Effector memory CD8-positive, alpha-beta T cell (primary cell): ENCODE measurements at regions not wholly inside any gene's neighbourhood (a gene's known extent, or its start where the extent isn't known, plus 50 kb on each side); places are given as distances from the start of the nearest gene placed in this dataset.

Source experiments
- ATAC-seq: fragments of 150-1000 bp; cut with Tn5 transposase; replicated peaks from 2 replicates; pipeline ENCODE4 v1.10.0; 2021; ENCODE audit warnings: mild to moderate bottlenecking, moderate library complexity
- DNase-seq, 3 experiments: peaks; one replicate each; pipeline ENCODE4 v3.0.0; 2021
- H3K27ac Mint-ChIP-seq, 2 donors: one replicate each; pipeline ENCODE4 v1.8.0; 2022; ENCODE audit warnings: mild to moderate bottlenecking in 2 of 2, mixed read lengths in 2 of 2, moderate library complexity in 2 of 2
- H3K27me3 Mint-ChIP-seq, 2 donors: one replicate each; pipeline ENCODE4 v1.8.0; 2022; ENCODE audit warnings: mixed read lengths in 2 of 2
- H3K36me3 Mint-ChIP-seq: one replicate; pipeline ENCODE4 v1.8.0; 2022; ENCODE audit warnings: mild to moderate bottlenecking, moderate library complexity, mixed read lengths; ENCODE audit not compliant: insufficient read depth
- H3K4me1 Mint-ChIP-seq, 2 donors: one replicate each; pipeline ENCODE4 v1.8.0; 2022; ENCODE audit warnings: low read depth in 2 of 2, mixed read lengths in 2 of 2
- H3K4me3 Mint-ChIP-seq, 2 donors: one replicate each; pipeline ENCODE4 v1.8.0; 2022; ENCODE audit warnings: mild to moderate bottlenecking in 2 of 2, mixed read lengths in 2 of 2, moderate library complexity in 2 of 2
- H3K9me3 Mint-ChIP-seq, 2 donors: one replicate each; pipeline ENCODE4 v1.8.0; 2022; ENCODE audit warnings: mixed read lengths in 2 of 2

DNA sequence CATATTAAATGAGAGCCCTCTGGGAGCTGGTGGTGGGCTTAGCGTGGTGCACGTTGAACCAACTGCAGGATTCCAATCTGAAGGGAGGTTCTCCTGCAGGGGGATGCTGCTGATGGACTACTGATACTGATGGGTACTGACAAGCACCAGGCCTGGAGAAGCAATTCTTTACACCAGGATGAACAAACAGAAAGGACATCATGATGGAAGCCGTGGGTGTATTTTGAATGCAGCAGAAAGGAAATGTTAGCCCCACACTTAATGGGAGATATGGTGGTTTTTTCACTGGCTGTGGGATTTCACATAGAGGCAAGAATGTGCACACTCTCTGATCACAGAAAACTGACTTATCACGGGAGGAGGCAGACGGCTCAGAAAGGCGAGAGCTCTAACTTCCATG is 299.7 kb downstream of the TEX29 start:
- H3K4me1 Mint-ChIP-seq, result no peaks in the 10 kb centered on the region
- H3K4me3 Mint-ChIP-seq, result no peak overlapping the region
- H3K36me3 Mint-ChIP-seq, result peaks cover 2% of the 10 kb centered on the region
- no peak overlapping the region for H3K27ac Mint-ChIP-seq
- DNase-seq (no peak), ATAC-seq (no peak)
- no peaks in the 10 kb centered on the region for H3K9me3 Mint-ChIP-seq
- peaks cover 0 to 5% of the 10 kb centered on the region in 2 donors for H3K27me3 Mint-ChIP-seq

DNA sequence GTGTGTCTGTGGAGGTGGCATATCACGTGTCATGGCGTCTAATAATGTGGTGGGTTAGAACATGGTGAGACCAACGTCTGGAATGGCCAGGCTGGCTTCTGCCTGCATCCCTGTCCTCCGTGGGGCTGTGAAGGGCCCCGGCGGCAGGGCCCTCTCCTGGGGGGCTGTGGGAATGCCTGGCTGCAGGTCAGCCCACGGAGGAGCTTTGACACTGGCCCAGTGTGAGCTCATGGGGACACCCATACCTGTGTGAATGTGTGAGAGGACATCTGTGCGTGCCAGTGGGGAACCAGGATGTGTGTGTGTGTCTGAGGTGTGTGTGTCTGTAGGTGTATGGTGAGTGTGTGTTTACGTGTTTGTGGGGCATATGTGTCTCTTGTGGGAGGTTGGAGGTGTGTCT is 300.1 kb downstream of the TEX29 start:
- no peak overlapping the region for H3K27ac Mint-ChIP-seq
- no peaks in the 10 kb centered on the region for H3K4me1 Mint-ChIP-seq
- DNase-seq (no peak), ATAC-seq (no peak)
- H3K4me3 Mint-ChIP-seq, result no peak overlapping the region
- peaks cover 0 to 5% of the 10 kb centered on the region in 2 donors for H3K27me3 Mint-ChIP-seq
- H3K36me3 Mint-ChIP-seq, result peaks cover 2% of the 10 kb centered on the region
- H3K9me3 Mint-ChIP-seq, result no peaks in the 10 kb centered on the region

GRCh38 chr13:111621164-111621563 is 300.7 kb downstream of the TEX29 start:
- Mint-ChIP-seq H3K4me1 (no peaks in the 10 kb centered on the region), H3K36me3 (no peaks in the 10 kb centered on the region), H3K9me3 (no peaks in the 10 kb centered on the region), H3K27ac (no peak overlapping the region), H3K27me3 (peaks cover 0 to 5% of the 10 kb centered on the region in 2 donors), H3K4me3 (no peak overlapping the region)
- no peak for ATAC-seq
- no peak for DNase-seq

GRCh38 chr13:111622051-111622531 is 301.6 kb downstream of the TEX29 start:
- peaks cover 0 to 5% of the 10 kb centered on the region in 2 donors for H3K27me3 Mint-ChIP-seq
- no peak overlapping the region for H3K4me3 Mint-ChIP-seq
- no peaks in the 10 kb centered on the region for H3K9me3 Mint-ChIP-seq
- H3K27ac Mint-ChIP-seq, result no peak overlapping the region
- no peaks in the 10 kb centered on the region for H3K36me3 Mint-ChIP-seq
- no peak for DNase-seq
- H3K4me1 Mint-ChIP-seq, result no peaks in the 10 kb centered on the region
- no peak for ATAC-seq

DNA sequence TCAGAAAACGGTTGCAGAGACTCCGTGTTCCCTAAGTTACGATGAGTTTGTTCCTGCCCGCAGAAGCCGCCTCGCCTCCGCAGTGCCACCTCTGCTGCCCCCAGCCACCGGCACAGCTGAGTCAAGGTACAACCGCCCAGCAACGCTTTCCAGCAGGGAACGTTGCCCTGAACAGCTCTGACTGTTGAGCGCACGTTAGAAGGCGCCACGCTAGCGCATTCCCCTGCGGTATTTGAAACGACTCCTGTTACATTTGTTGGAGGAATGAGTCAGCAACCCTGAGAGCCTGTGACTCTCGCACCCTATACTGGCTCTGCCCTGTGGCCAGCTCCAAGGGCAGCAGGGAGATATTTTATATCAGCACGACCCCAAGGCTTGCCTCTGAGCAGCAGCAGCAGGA is 302.8 kb downstream of the TEX29 start:
- no peaks in the 10 kb centered on the region for H3K36me3 Mint-ChIP-seq
- no peak overlapping the region for H3K4me3 Mint-ChIP-seq
- H3K27me3 Mint-ChIP-seq, result peaks cover 0 to 2% of the 10 kb centered on the region in 2 donors
- H3K4me1 Mint-ChIP-seq, result no peaks in the 10 kb centered on the region
- no peak for DNase-seq
- H3K9me3 Mint-ChIP-seq, result no peaks in the 10 kb centered on the region
- no peak overlapping the region for H3K27ac Mint-ChIP-seq
- no peak for ATAC-seq

- H3K27ac Mint-ChIP-seq, result no peak overlapping the region
- H3K4me3 Mint-ChIP-seq, result no peak overlapping the region
- ATAC-seq (no peak), DNase-seq (no peak)
- no peaks in the 10 kb centered on the region for H3K9me3 Mint-ChIP-seq
- no peaks in the 10 kb centered on the region for H3K4me1 Mint-ChIP-seq
- H3K27me3 Mint-ChIP-seq, result no peaks in the 10 kb centered on the region
- H3K36me3 Mint-ChIP-seq, result no peaks in the 10 kb centered on the region
These were observed 303.5 kb downstream of the TEX29 start for GRCh38 chr13:111623743-111624505.

GRCh38 chr13:111625526-111626315 is 305.3 kb downstream of the TEX29 start:
- ATAC-seq (no peak), DNase-seq (no peak)
- no peak overlapping the region for H3K4me3 Mint-ChIP-seq
- no peaks in the 10 kb centered on the region for H3K27me3 Mint-ChIP-seq
- no peaks in the 10 kb centered on the region for H3K36me3 Mint-ChIP-seq
- H3K27ac Mint-ChIP-seq, result no peak overlapping the region
- H3K9me3 Mint-ChIP-seq, result no peaks in the 10 kb centered on the region
- no peaks in the 10 kb centered on the region for H3K4me1 Mint-ChIP-seq

GRCh38 chr13:111626371-111627305 is 306.2 kb downstream of the TEX29 start:
- H3K27ac Mint-ChIP-seq, result no peak overlapping the region
- H3K9me3 Mint-ChIP-seq, result no peaks in the 10 kb centered on the region
- no peak for ATAC-seq

GRCh38 chr13:111627596-111627995 is 307.2 kb downstream of the TEX29 start:
- Mint-ChIP-seq H3K4me3 (no peak overlapping the region), H3K27me3 (no peaks in the 10 kb centered on the region), H3K36me3 (no peaks in the 10 kb centered on the region), H3K9me3 (no peaks in the 10 kb centered on the region), H3K27ac (no peak overlapping the region), H3K4me1 (no peaks in the 10 kb centered on the region)
- DNase-seq, result no peak
- no peak for ATAC-seq

More at GRCh38 chr13:111626371-111627305, 306.2 kb downstream of the TEX29 start:
- Mint-ChIP-seq H3K4me1 (no peaks in the 10 kb centered on the region), H3K36me3 (no peaks in the 10 kb centered on the region), H3K27me3 (no peaks in the 10 kb centered on the region), H3K4me3 (no peak overlapping the region)
- DNase-seq, result no peak

DNA sequence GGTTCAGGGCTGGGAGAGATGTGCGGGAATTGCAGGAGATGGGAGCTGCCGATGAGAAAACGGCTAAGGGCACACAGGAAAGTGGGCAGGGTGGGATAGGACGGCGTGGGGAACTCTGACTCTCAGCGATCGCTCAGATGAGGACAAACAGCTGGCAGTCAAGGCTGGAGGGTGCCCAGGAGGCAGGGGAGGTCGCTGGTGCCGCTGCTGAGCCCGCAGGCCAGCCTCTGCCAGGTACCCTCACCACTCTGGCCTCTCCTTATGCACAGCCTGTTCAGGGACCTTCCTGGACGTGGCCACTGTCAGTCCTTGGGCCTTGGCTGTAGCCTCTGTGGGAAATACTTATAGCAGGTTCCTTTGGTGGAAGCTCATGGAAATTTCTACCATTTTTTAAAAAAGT is 308.6 kb downstream of the TEX29 start:
- no peaks in the 10 kb centered on the region for H3K27me3 Mint-ChIP-seq
- ATAC-seq, result no peak
- H3K4me1 Mint-ChIP-seq, result no peaks in the 10 kb centered on the region
- no peaks in the 10 kb centered on the region for H3K36me3 Mint-ChIP-seq
- no peak overlapping the region for H3K27ac Mint-ChIP-seq
- no peaks in the 10 kb centered on the region for H3K9me3 Mint-ChIP-seq
- no peak for DNase-seq
- H3K4me3 Mint-ChIP-seq, result no peak overlapping the region

DNA sequence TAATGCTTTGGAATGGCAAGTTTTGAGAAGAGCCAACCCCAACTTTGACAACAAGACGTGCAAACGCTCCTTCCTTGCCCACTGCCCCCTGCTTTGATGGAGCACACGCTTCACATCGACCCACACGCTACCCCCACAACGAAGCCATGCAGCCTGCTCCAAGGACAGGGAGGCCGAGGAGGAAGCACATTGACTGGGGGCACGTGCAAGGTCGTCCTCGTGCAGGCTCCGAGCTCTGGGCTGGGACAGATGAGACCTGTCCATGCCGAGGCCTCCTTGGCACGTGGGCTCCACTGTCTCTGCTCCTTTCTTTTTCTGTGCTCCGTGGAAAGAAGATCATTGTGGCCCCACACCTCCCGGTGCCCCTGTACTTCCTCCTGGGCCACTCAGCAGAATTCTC is 309.0 kb downstream of the TEX29 start:
- Mint-ChIP-seq H3K27me3 (no peaks in the 10 kb centered on the region), H3K4me1 (no peaks in the 10 kb centered on the region), H3K36me3 (no peaks in the 10 kb centered on the region), H3K4me3 (no peak overlapping the region), H3K27ac (no peak overlapping the region), H3K9me3 (no peaks in the 10 kb centered on the region)
- DNase-seq (no peak), ATAC-seq (no peak)

DNA sequence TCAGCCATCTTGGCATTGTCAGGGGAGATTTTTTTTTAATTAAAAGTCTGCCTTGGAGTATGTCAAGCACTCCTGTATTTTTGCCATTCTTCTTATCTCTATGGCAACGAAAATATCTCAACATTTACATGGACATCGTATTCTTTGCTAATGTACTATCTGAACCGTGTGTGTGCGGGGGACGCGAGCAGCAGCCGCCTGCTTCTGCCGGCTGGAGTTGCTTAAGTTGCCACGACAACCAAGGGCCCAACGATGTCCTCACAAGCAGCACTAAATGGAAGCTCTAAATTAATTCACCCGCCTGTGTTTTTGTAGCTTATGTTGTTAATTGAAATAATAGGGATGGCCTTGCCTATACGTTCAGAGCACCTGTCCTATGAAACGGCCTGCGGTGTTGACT is 309.5 kb downstream of the TEX29 start:
- no peaks in the 10 kb centered on the region for H3K9me3 Mint-ChIP-seq
- no peak overlapping the region for H3K27ac Mint-ChIP-seq
- no peak for ATAC-seq
- H3K27me3 Mint-ChIP-seq, result no peaks in the 10 kb centered on the region
- H3K4me3 Mint-ChIP-seq, result no peak overlapping the region
- no peak for DNase-seq
- H3K4me1 Mint-ChIP-seq, result no peaks in the 10 kb centered on the region
- no peaks in the 10 kb centered on the region for H3K36me3 Mint-ChIP-seq

DNA sequence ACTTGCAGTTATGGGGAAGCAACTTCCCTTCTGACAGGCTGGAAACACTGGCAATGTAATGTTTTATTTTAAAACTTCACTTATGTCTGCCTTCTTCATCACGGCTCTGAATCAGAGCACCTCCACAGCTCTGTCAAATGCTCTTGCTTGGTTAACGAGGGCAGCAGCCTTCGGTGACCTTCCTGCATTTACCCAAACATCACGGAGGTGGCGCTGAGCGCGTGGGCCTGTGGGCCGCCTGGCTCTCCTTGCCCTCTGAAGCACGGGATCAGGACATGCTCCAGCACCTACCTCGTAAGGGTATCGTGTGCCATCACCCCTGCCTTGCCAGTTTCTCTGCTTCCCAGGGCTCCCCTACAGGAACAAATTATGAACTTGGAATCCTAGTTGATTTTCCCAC is 310.0 kb downstream of the TEX29 start:
- ATAC-seq (no peak), DNase-seq (no peak)
- no peak overlapping the region for H3K27ac Mint-ChIP-seq
- H3K4me3 Mint-ChIP-seq, result no peak overlapping the region
- H3K9me3 Mint-ChIP-seq, result no peaks in the 10 kb centered on the region
- no peaks in the 10 kb centered on the region for H3K4me1 Mint-ChIP-seq
- H3K36me3 Mint-ChIP-seq, result no peaks in the 10 kb centered on the region
- no peaks in the 10 kb centered on the region for H3K27me3 Mint-ChIP-seq
